Adrenal gland (tissue), 9 donors: ENCODE measurements at regions not wholly inside any gene's neighbourhood (a gene's known extent, or its start where the extent isn't known, plus 50 kb on each side); places are given as distances from the start of the nearest gene placed in this dataset.

ENCODE experiments used
- DNase-seq, 7 donors: peaks; one replicate each; pipeline ENCODE4 v3.0.0-alpha.2; 2019 to 2020
- H3K27ac ChIP-seq, 5 donors: fragments of 200-600 bp; sonication (generic) in 4 of 5; 1 replicate in 3 of 5; 2 replicates in 2 of 5; pipeline versions ENCODE4 v1.5.1 to v1.8.0; 2016 to 2020; ENCODE audit warnings: mild to moderate bottlenecking in 1 of 5
- H3K27me3 ChIP-seq: fragments of 200-600 bp; 2 replicates; pipeline ENCODE4 v1.8.0; 2021
- H3K36me3 ChIP-seq, 2 donors: fragments of 200-600 bp; replicated peaks in 1 of 2; 1 replicate in 1 of 2; 2 replicates in 1 of 2; pipeline versions ENCODE4 v1.5.1 to v1.8.0; 2018 to 2022
- H3K4me1 ChIP-seq, 2 donors: fragments of 200-600 bp; replicated peaks in 1 of 2; 1 replicate in 1 of 2; 2 replicates in 1 of 2; pipeline versions ENCODE4 v1.5.1 to v1.8.0; 2018 to 2021
- H3K4me3 ChIP-seq, 4 donors: fragments of 200-600 bp; sonication (generic) in 3 of 4; one replicate each; pipeline ENCODE4 v1.5.1; 2016 to 2018
- H3K9me3 ChIP-seq, 3 donors: fragments of 200-600 bp; sonication (generic) in 1 of 3; replicated peaks in 1 of 3; 1 replicate in 2 of 3; 2 replicates in 1 of 3; pipeline versions ENCODE4 v1.5.1 to v1.8.0; 2016 to 2021
- POLR2A ChIP-seq, 2 donors: fragments of 450-650 bp; IDR thresholded peaks; one replicate each; pipeline ENCODE4 v1.6.1; 2017; ENCODE audit warnings: antibody characterized with exemption in 2 of 2, mild to moderate bottlenecking in 2 of 2, moderate library complexity in 1 of 2
- WGBS, 4 donors: extraction: QIAGEN DNeasy Blood & Tissue Kit in 2 of 4; methylation state at CpG; one replicate each; pipeline versions ENCODE4 v1.1.5 to v1.1.7; 2013 to 2017; 5-methylcytosine and 5-hydroxymethylcytosine counted together
- intact Hi-C, 2 donors: fragments of 100-400 bp; cut with DNase I; formaldehyde crosslinking; loops; one replicate each; pipeline versions ENCODE4 v1.14.1 to v1.15.0; 2022 to 2023
- TF ChIP-seq, protein P1 (sequence below), 6 experiments: fragments of 450-650 bp in 4 of 6; fragments of 200-600 bp in 2 of 6; sonication (generic) in 1 of 6; IDR thresholded peaks; 1 replicate in 5 of 6; 2 replicates in 1 of 6; pipeline versions ENCODE4 v1.5.1 to v1.8.0; 2016 to 2021; ENCODE audit warnings: antibody characterized with exemption in 6 of 6, mild to moderate bottlenecking in 2 of 6, moderate library complexity in 1 of 6
- donor health status: healthy with polysubstance abuse.
- donor health status: Bipolar disorder and iron deficiency.
- donor health status: DM: yes; HTN: yes; CAD: no.
- donor health status: DM: no; HTN: no; CAD: no.
- donor health status: DM: no; HTN: no; CAD: no.

DNA sequence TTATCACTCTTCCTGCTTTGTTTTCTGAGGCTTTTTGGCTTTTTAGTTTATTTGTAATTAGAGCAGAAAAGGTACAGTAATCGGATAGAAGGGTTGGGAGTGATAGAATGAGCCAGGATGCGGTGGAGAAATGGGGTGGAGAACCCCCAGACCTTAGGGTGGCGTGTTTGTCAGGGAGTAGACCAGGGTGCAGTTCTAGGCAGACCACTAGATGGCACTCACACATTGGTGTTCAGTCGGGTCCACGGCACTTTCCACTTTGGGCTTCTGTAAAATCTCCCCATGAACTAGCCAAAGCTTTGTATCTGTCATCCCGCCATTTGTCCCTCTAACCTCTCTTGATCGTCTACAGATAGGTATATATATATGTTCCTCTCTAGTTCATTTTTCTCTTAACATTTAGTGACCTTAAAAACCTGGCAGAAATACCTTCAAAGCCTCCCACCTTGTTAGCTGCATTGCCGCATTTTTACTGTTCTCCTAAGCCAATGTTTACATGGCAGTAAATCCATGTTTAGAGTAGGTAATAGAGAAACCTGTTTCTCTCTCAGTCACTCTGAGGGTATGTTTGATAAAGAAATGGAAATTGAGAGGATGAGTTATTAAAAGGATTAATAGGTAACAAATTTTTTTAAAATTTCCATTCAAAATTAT is 154.9 kb downstream of the TM9SF2 start:
- no peak overlapping the region for H3K27ac ChIP-seq
- H3K9me3 ChIP-seq, result no peaks in the 10 kb centered on the region
- DNase-seq, result peak; percentile 65 to 91 (median 83)
- intact Hi-C loops, result loop anchor here in 1 of 2 donors (10.0 kb wide), 3 partner anchors 259 to 1469 kb away; no protein-coding TSS in a partner anchor
- no peak for TF ChIP-seq POLR2A (IDR thresholded peaks at IDR 0.05)
- TF ChIP-seq, protein P1, sequence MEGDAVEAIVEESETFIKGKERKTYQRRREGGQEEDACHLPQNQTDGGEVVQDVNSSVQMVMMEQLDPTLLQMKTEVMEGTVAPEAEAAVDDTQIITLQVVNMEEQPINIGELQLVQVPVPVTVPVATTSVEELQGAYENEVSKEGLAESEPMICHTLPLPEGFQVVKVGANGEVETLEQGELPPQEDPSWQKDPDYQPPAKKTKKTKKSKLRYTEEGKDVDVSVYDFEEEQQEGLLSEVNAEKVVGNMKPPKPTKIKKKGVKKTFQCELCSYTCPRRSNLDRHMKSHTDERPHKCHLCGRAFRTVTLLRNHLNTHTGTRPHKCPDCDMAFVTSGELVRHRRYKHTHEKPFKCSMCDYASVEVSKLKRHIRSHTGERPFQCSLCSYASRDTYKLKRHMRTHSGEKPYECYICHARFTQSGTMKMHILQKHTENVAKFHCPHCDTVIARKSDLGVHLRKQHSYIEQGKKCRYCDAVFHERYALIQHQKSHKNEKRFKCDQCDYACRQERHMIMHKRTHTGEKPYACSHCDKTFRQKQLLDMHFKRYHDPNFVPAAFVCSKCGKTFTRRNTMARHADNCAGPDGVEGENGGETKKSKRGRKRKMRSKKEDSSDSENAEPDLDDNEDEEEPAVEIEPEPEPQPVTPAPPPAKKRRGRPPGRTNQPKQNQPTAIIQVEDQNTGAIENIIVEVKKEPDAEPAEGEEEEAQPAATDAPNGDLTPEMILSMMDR (IDR thresholded peaks at IDR 0.05), result peak; percentile 80 to 93 (median 88)
- H3K36me3 ChIP-seq, result no peaks in the 10 kb centered on the region
- 12 to 15% (median 14%) methylated on average over 7 to 8 of the region's 8 CpGs for WGBS, 4 donors
- H3K4me3 ChIP-seq, result no peak overlapping the region
- H3K4me1 ChIP-seq, result no peaks in the 10 kb centered on the region
- no peaks in the 10 kb centered on the region for H3K27me3 ChIP-seq

DNA sequence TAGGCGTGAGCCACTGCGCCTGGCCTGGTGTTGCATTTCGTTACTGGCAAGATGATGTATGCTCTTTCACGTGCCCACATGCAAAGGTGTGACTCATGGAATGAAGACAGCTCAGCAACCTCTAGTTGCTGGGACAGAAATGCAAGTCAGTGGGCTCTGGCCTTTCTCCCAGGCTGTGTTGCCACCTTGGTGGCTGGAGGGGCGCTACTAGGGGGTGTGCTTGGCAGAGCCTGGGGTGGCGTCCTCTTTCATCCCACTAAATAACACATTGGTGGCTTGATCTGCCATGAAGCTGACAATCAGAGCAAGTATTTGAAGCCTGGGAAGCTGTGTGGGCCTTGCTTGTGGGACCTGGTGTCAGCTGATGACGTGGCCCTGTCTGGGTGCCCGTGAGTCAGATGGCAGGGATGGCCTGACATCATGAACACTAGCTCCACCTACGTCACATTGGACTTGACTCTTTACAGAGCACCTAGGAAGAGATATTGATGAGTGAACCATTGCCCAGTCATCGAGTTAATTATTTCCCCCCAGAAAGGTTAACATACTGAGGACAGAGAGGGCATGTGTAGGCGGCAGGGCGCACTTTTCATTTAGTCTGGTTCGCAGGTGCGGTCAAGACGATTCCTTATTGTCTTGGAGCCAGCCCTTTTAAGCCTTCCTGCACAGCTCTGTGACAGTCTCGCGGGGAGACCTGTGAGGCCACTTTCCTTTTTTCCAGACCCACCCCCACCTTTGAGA is 154.2 kb downstream of the TM9SF2 start:
- no peaks in the 10 kb centered on the region for H3K27me3 ChIP-seq
- H3K36me3 ChIP-seq, result no peaks in the 10 kb centered on the region
- no peaks in the 10 kb centered on the region for H3K4me1 ChIP-seq
- H3K27ac ChIP-seq, result no peak overlapping the region
- no peaks in the 10 kb centered on the region for H3K9me3 ChIP-seq
- H3K4me3 ChIP-seq, result no peak overlapping the region
- TF ChIP-seq, protein P1 (IDR thresholded peaks at IDR 0.05), result no peak
- 74 to 81% (median 77%) methylated on average over 15 to 17 of the region's 17 CpGs for WGBS, 4 donors
- intact Hi-C loops, result loop anchor here in 1 of 2 donors (10.0 kb wide), 3 partner anchors 259 to 1469 kb away; no protein-coding TSS in a partner anchor
- peak in 3 of 7 donors; percentile 14 to 34 (median 20) for DNase-seq

- no peak for DNase-seq
- H3K4me3 ChIP-seq, result no peak overlapping the region
- no peaks in the 10 kb centered on the region for H3K27me3 ChIP-seq
- TF ChIP-seq, protein P1 (IDR thresholded peaks at IDR 0.05), result no peak
- TF ChIP-seq POLR2A (IDR thresholded peaks at IDR 0.05), result no peak
- no peak overlapping the region for H3K27ac ChIP-seq
- H3K4me1 ChIP-seq, result no peaks in the 10 kb centered on the region
- intact Hi-C loops, result loop anchor here in 1 of 2 donors (10.0 kb wide), 3 partner anchors 261 to 1471 kb away; no protein-coding TSS in a partner anchor
- no peaks in the 10 kb centered on the region for H3K36me3 ChIP-seq
- 85 to 95% (median 87%) methylated on average over 4 of the region's 4 CpGs for WGBS, 4 donors
- H3K9me3 ChIP-seq, result no peaks in the 10 kb centered on the region
Observed at GRCh38 chr13:99654076-99654475, 152.8 kb downstream of the TM9SF2 start.

DNA sequence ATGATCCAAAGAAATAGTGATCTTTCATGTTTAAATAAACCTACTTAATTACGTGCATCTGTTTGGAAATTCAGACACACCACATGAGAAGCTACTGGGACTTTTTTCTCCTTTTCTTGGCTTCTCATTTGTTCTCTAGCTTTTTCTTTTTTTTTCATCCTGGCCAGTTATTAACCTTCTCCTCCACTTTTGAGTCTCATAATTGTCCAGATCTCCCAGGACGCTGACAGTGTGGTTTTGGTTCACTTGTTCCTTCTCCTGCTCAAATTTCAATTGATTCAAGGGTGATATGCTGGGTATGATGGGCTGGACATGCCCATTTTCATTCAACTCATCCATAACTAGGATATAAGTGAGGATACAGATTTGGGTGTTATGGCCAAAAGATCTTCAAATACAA is 152.3 kb downstream of the TM9SF2 start:
- intact Hi-C loops, result loop anchor here in 1 of 2 donors (10.0 kb wide), 3 partner anchors 261 to 1471 kb away; no protein-coding TSS in a partner anchor

More for the DNA sequence above, 152.3 kb downstream of the TM9SF2 start:
- H3K4me3 ChIP-seq, result no peak overlapping the region
- H3K4me1 ChIP-seq, result no peaks in the 10 kb centered on the region
- WGBS, 4 donors, result 55 to 83% (median 68%) methylated on average over 2 of the region's 2 CpGs
- H3K27me3 ChIP-seq, result no peaks in the 10 kb centered on the region
- H3K9me3 ChIP-seq, result no peaks in the 10 kb centered on the region
- no peak for DNase-seq
- TF ChIP-seq, protein P1 (IDR thresholded peaks at IDR 0.05), result no peak
- no peak for TF ChIP-seq POLR2A (IDR thresholded peaks at IDR 0.05)
- H3K36me3 ChIP-seq, result no peaks in the 10 kb centered on the region
- no peak overlapping the region for H3K27ac ChIP-seq
